HG02798 (cell line): ENCODE measurements at regions not wholly inside any gene's neighbourhood (a gene's known extent, or its start where the extent isn't known, plus 50 kb on each side); places are given as distances from the start of the nearest gene placed in this dataset.

Experiments
- ATAC-seq: cut with Tn5 transposase; IDR thresholded peaks from one replicate; pipeline ENCODE4 v1.9.1; 2021; ENCODE audit warnings: mild to moderate bottlenecking; ENCODE audit not compliant: unreplicated experiment, poor library complexity

- no peak for ATAC-seq
Measured at GRCh38 chr13:105338773-105339172, 1196.7 kb downstream of the EFNB2 start.

DNA sequence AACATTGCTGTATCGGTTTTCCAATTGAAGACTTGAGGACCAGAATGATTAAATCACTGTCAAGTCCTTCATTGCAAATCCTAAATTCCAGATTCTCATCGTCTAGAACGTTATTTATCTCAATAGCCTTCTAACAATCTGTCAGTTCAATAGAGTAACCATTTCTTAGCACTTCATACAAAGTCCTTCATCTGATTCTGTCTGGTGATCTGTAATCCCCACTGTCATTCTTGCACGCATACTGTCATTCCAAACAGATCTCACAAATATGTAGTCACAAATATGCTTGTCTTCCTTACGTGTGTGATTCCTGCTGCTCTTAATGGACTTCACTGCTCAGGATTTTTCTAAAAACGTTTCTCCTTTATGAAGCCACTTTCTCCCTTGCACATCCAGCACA, 1197.5 kb downstream of the EFNB2 start:
- no peak for ATAC-seq

DNA sequence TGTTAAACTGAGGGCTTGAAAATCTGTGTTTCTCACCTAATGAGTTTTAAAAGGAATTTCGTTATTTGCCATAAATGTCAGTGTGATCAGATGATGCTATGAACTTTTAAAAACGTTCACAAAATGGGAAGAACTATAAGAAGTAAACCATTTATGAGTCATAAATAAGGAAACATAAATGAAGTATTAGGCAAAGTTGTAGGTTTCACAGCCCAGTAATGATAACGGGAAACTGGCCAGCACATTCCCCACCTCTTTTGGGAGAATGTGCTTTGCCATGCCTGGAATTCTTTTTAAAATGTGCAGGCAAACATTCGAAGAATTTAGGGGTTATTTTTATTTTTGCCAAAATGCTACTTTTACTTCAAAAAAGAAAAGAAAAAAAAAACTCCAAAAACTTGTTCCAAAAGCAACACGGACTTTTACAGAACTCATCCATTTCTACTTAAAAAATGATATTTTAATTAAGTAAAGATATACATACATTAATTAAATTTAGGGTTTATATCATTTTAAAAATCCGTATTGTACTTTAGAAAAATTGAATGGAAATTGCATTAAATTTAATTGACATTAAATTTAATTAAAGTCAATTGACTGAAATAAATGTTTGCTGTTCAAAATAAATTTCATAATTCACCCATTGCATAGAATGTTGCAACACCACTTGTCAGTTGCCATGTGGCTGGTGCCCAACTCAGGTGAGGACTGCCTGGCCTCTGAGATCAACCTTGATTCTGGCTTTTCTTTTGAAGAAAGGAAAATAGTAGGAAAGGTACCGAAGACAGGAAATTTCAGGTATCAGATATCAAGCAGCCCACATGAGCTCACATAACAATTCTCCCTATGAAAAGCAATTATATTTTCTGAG, 1198.5 kb downstream of the EFNB2 start:
- ATAC-seq, result no peak

- no peak for ATAC-seq
Measured at GRCh38 chr13:105334211-105334610, 1201.3 kb downstream of the EFNB2 start.

- no peak for ATAC-seq
Measured at GRCh38 chr13:105333416-105333815, 1202.0 kb downstream of the EFNB2 start.

- ATAC-seq, result no peak
Measured at GRCh38 chr13:105329359-105329758, 1206.1 kb downstream of the EFNB2 start.

DNA sequence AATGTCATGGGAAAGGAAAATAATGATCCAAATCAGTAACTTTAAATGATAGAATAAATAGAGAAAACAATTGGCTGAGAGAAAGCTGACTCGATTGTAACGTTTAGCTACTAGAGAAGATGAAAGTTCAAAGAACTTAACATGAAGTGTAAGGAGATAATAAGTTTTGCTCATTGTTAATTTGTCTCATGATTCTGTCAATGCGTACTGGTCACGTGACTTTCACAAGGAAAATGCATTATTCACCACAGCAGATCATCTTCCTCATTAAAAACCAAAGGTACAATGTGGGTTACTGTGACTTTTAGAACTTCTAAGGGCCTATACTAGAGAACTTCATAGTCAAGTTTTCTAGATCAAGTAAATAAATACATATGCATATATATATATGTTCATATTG, 1207.2 kb downstream of the EFNB2 start:
- no peak for ATAC-seq

DNA sequence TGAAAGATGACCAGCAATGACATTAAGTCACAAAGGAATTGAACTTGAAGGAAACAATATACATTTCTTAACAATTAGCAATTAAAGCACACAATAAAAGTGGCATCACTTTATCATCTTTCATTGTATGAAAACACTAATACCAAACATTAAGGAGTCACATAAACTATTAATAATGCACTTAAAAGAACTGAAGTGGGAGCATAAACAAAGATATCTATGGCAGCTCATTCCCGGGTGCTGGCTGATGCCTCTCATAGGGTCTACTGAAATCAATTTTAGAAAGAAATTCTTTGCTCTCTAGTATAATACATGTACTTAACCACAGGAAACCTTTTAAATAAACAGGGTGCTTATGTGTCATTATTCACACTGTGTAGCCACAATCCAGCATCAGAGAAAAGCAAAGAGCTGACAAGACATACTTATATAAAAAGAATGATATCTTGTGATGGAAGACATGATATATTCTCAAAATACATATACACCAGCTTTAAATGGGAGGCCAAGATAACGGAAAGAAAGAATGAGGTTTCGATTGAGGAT, 1207.8 kb downstream of the EFNB2 start:
- ATAC-seq, result no peak

DNA sequence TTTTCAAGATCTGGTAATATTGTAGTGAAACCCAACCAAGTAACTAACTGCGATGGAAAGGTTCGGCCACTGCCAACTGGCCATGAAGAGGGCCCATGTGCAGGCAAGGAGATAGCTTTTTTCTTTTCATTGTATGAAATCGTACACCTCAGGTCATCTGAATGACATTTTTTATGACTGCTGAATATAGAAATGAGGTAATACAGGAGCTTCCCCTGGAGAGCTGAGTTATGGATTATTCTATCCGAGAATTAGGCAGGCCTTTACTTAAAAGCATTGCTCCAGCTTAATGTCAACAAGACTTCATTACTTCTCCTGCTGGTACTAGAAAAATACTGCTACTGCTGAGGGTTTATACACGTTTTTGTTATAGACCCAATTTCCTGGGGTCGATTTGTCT, 1215.6 kb downstream of the EFNB2 start:
- ATAC-seq, result no peak

- ATAC-seq, result no peak
Measured at GRCh38 chr13:105316731-105317130, 1218.7 kb downstream of the EFNB2 start.

DNA sequence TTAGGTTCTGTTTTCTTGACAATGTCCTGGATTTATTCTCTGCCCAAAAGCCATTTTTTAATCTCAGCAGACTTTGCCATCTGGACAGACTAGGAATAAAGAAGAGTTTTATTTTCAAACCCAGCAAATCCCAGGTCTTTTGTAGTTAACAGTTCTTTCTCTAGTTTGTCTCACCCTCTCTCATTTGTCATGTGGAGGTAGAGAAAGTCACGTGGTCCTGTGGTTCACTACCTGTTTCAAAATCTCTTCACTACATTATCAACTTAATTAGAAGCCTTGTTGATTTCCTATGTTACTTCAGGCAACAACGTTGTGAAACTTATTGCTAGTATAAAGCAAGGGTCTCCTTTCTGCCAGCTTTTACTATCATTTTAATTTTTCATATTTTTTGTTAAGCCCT, 1222.6 kb downstream of the EFNB2 start:
- ATAC-seq, result no peak

DNA sequence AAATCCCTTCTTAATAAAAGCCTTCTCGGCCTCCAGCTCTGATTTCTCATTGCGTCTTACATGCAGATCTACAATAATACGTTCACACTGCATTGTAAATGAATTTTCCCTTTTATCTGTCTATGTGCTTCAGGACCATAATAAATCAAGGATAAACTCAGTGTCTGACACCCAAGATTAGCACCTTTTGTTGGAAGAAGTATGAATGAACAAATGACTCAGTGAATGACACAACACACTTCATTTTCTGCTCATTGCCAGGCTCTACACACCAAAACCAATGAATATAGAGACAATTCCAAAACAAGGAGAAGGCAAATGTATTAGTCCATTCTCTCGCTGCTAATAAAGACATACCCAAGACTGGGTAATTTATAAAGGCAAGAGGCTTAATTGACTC, 1224.4 kb downstream of the EFNB2 start:
- ATAC-seq, result no peak

DNA sequence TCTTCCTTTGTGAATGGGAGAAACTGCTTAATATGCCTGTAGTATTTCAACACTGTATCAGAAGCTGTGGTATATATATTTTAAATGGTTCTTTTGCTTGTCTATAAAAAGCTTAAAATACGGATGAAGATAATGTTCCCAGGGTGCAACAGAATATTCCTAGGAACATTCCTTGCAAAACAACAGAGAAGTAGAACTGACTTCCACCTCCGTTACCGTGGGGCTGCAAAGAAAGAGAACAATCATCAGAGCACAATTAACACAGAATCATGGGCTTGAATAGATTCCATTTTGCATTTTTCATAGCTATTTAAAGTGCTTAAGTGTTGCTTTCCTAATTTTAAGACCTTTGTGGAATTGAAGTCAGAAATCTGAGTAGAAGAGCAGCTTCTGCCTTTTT, 1227.7 kb downstream of the EFNB2 start:
- ATAC-seq, result no peak

GRCh38 chr13:105297839-105298238, 1237.6 kb downstream of the EFNB2 start:
- ATAC-seq, result no peak

DNA sequence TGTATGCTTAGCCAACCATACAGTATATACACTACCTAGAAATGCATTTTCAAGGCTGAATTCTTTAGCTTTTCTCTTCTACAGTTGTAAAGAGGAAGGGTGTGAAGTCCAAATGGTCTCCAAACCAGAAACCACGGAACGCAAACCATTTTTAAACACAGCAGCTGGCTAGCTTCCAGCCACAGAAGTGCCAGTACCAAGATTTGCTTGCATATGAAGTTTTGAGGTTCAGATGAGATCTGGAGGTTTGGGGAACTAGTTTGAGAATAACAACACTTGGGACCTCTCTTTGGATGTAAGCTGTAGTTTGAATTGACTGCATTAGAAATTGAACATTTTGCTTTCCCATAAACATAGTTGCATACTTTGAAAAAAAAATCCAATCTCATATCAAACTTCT, 1243.5 kb downstream of the EFNB2 start:
- no peak for ATAC-seq

DNA sequence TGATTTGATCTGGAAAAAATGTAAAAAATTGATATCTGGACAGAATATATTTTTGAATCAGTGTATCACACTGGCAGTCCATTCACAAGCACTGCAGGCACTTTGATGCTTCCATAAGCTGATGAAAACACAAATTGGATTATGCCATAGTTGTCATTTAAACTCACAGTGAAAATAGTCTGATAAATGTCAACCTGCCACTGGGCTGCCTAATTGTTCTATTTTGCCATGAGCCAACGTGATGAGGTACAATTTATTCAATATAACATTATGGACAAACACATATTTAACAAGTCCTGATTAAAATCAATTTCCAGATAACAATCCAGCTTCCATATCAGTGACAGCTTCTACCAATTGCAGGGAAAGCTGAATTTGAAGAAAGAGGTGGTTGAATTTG, 1244.9 kb downstream of the EFNB2 start:
- no peak for ATAC-seq

DNA sequence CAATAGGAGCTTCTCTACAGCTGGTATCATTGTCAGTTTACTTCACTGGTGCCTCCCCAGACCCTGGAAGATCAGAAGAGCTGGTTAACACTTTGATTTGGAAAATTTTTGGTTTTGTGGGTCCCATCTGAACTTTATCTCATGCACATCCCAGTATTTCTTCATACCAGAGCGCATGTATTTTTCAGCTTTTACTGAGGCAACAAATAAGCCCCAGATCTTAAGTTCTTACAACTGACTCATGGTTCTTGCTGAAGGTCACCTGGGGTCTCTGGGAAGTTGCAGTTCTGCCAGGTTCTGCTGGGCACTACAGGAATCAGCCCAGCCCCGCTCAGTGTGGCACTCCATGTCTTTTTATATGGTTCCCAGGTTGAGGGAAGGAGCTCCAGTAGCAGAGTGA, 1249.9 kb downstream of the EFNB2 start:
- ATAC-seq, result no peak

DNA sequence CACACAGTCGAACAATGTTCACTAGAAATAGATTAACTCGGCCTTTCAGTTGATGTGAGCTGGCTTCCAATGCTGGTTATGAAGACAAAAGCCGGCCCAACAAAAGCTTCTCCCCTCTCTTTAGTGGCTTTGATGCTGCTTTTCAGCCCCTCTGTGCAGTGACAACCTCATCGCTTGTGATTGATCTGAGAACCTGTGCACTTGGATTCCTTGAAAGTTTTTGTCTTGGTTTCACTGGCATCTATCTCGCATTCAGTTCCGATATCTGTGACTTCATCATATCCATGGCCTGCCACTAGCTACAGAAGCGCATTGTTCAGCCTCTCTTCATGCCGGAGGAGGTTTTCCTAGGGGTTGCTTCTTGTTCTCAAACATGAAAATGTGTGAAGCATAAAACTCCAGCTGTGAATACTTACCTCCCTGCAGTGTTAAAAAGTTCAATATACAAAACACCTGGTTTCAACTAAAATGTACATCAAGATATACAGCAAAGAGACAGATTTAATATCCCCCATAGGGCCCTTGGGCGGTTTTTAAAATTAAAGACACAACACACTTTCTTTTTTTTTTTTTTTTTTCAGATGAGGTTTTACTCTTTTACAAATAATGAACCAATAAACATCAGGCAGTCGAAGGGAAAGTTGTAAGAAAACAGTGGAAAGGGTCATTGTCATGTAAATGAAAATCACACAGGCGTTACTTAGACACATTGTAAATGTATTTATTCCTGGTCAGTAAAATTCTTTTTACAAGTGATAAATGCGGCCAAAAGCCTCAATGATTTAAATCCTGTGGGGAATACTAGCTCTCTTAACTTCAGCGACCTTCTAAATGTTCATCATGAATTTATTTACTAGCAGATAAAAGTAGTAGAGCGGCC, 1252.8 kb downstream of the EFNB2 start:
- no peak for ATAC-seq

- no peak for ATAC-seq
Measured at GRCh38 chr13:105278943-105279381, 1256.5 kb downstream of the EFNB2 start.

GRCh38 chr13:105276571-105276970, 1258.9 kb downstream of the EFNB2 start:
- ATAC-seq, result no peak

DNA sequence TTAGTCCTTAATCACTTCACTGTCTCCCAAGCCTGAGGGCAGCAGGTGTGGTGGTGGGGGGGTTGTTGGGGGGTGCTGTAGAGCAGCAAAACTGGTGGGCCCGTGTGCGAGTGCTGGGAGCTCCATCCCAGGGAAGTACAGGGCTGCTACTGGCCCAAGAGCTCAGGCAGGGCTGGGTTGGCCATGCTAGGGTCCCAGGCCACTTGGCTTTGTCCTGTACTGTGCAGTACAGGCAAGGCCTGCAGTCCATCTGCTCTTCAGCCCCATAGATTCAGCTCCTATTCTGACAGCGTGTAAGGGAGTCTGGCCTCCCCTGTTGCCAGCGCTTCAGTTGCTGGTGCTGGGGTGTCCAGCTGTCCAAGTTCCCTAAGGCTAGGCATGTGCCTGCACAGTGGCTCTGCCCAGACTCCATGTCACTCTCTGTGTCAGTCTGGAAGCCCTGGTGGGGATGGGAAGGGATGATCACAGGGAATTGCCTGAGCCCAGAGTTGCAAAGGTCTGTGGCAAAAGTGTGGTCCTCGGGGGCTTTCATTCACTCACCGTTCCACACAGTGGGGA, 1261.7 kb downstream of the EFNB2 start:
- no peak for ATAC-seq
